ENCODE measurements at regions not wholly inside any gene's neighbourhood (a gene's known extent, or its start where the extent isn't known, plus 50 kb on each side); places are given as distances from the start of the nearest gene placed in this dataset.
"Not testable (repeated sequence)": the region's sequence is repeated elsewhere in the genome, so short reads cannot be mapped to it uniquely, and the experiment has no call there.

- in situ Hi-C loops (cut with HindIII; ENCODE audit: low sequenced_read_pairs) = no loop called here
Measured at GRCh38 chr15:31433091-31433490, 106.5 kb downstream of the KLF13 start.

- in situ Hi-C loops (cut with HindIII; ENCODE audit: low sequenced_read_pairs) = no loop called here
Measured at GRCh38 chr15:31433574-31433973, 106.9 kb downstream of the KLF13 start.

GRCh38 chr15:31434275-31434587 lies 107.6 kb downstream of the KLF13 start:
- in situ Hi-C loops (cut with HindIII; ENCODE audit: low sequenced_read_pairs) = no loop called here

- in situ Hi-C loops (cut with HindIII; ENCODE audit: low sequenced_read_pairs) = no loop called here
Measured at GRCh38 chr15:31434588-31435260, 108.1 kb downstream of the KLF13 start.

GRCh38 chr15:31435261-31435911 lies 108.8 kb downstream of the KLF13 start:
- in situ Hi-C loops (cut with HindIII; ENCODE audit: low sequenced_read_pairs) = no loop called here

- in situ Hi-C loops (cut with HindIII; ENCODE audit: low sequenced_read_pairs) = no loop called here
Measured at GRCh38 chr15:31435912-31436628, 109.4 kb downstream of the KLF13 start.

GRCh38 chr15:31437686-31438085 lies 111.1 kb downstream of the KLF13 start:
- in situ Hi-C loops (cut with HindIII; ENCODE audit: low sequenced_read_pairs) = no loop called here

GRCh38 chr15:31438601-31439265 lies 112.1 kb downstream of the KLF13 start:
- in situ Hi-C loops (cut with HindIII; ENCODE audit: low sequenced_read_pairs) = no loop called here

- in situ Hi-C loops (cut with HindIII; ENCODE audit: low sequenced_read_pairs) = no loop called here
Measured at GRCh38 chr15:31439328-31439727, 112.7 kb downstream of the KLF13 start.

- in situ Hi-C loops (cut with HindIII; ENCODE audit: low sequenced_read_pairs) = not testable (repeated sequence)
Measured at GRCh38 chr15:31440216-31440615, 113.6 kb downstream of the KLF13 start.

GRCh38 chr15:31440754-31441311 lies 114.2 kb downstream of the KLF13 start:
- in situ Hi-C loops (cut with HindIII; ENCODE audit: low sequenced_read_pairs) = no loop called here

- in situ Hi-C loops (cut with HindIII; ENCODE audit: low sequenced_read_pairs) = no loop called here
Measured at GRCh38 chr15:31442226-31442625, 115.6 kb downstream of the KLF13 start.

- in situ Hi-C loops (cut with HindIII; ENCODE audit: low sequenced_read_pairs) = no loop called here
Measured at GRCh38 chr15:31442699-31443111, 116.1 kb downstream of the KLF13 start.

- in situ Hi-C loops (cut with HindIII; ENCODE audit: low sequenced_read_pairs) = no loop called here
Measured at GRCh38 chr15:31444844-31445243, 118.2 kb downstream of the KLF13 start.

GRCh38 chr15:31446546-31446945 lies 119.9 kb downstream of the KLF13 start:
- in situ Hi-C loops (cut with HindIII; ENCODE audit: low sequenced_read_pairs) = no loop called here

- in situ Hi-C loops (cut with HindIII; ENCODE audit: low sequenced_read_pairs) = no loop called here
Measured at GRCh38 chr15:31447931-31448634, 121.4 kb downstream of the KLF13 start.

GRCh38 chr15:31448635-31448979 lies 122.0 kb downstream of the KLF13 start:
- in situ Hi-C loops (cut with HindIII; ENCODE audit: low sequenced_read_pairs) = no loop called here

GRCh38 chr15:31452595-31453557 lies 126.2 kb downstream of the KLF13 start:
- in situ Hi-C loops (cut with HindIII; ENCODE audit: low sequenced_read_pairs) = no loop called here

GRCh38 chr15:31453558-31454318 lies 127.1 kb downstream of the KLF13 start:
- in situ Hi-C loops (cut with HindIII; ENCODE audit: low sequenced_read_pairs) = no loop called here
